GM12878 (cell line): ENCODE measurements at regions not wholly inside any gene's neighbourhood (a gene's known extent, or its start where the extent isn't known, plus 50 kb on each side); places are given as distances from the start of the nearest gene placed in this dataset.

Source experiments
- ATAC-seq: fragments of 200-7000 bp; cut with Tn5 transposase; 3 replicates; pipeline ENCODE4 v1.9.1; 2020; ENCODE audit warnings: mild to moderate bottlenecking, moderate library complexity
- BruUV-seq: library from RNA; stranded (reverse); fragments of 400-500 nt; replicated peaks from 2 replicates; lab custom pipeline; 2021; lab: Mats Ljungman, UMichigan
- CTCF ChIA-PET: fragments of 300-600 bp; sonication (Branson Sonifier 250); formaldehyde crosslinking; extraction: SDS; loops from one replicate; lab custom pipeline; 2021; ENCODE audit warnings: inconsistent platforms; lab: Yijun Ruan, JAX
- POLR2A ChIA-PET: fragments of 350-600 bp; formaldehyde crosslinking; extraction: SDS; loops from one replicate; lab custom pipeline; 2021; ENCODE audit warnings: inconsistent platforms; lab: Charles Lee
- RAD21 ChIA-PET: fragments of 300-600 bp; sonication (Branson Sonifier 250); formaldehyde crosslinking; loops from one replicate; lab custom pipeline; 2023; ENCODE audit warnings: antibody characterized with exemption; ENCODE audit not compliant: unreplicated experiment; lab: Charles Lee
- SMC1A ChIA-PET: fragments of 300-600 bp; sonication (Branson Sonifier 250); formaldehyde crosslinking; loops from one replicate; lab custom pipeline; 2023; ENCODE audit not compliant: unreplicated experiment, uncharacterized antibody; lab: Charles Lee
- DNase-seq: peaks from one replicate; pipeline ENCODE4 v3.0.0-alpha.2; 2011; ENCODE audit warnings: low read depth, low spot score
- FAIRE-seq: peaks from 3 replicates; lab custom pipeline; 2011; peaks lifted over from hg19 to GRCh38; lab: Jason Lieb, UNC
- H2AFZ ChIP-seq: 2 replicates; pipeline ENCODE4 v1.6.0; 2011; ENCODE audit warnings: low read depth, low read length, control low read depth; ENCODE audit not compliant: control insufficient read depth
- H3K27ac ChIP-seq: 2 replicates; pipeline ENCODE4 v1.5.1; 2011; ENCODE audit warnings: control low read depth; ENCODE audit not compliant: control insufficient read depth, insufficient read depth
- H3K27me3 ChIP-seq, 2 experiments: replicated peaks in 1 of 2; 2 replicates each; pipeline versions ENCODE4 v1.6.0 to v1.6.1; 2011; ENCODE audit warnings: low read length in 1 of 2; ENCODE audit not compliant: control insufficient read depth in 2 of 2, insufficient read depth in 2 of 2
- H3K36me3 ChIP-seq, 2 experiments: 2 replicates each; pipeline ENCODE4 v1.5.1; 2011; ENCODE audit warnings: low read length in 1 of 2; ENCODE audit not compliant: control insufficient read depth in 2 of 2, insufficient read depth in 2 of 2
- H3K4me1 ChIP-seq: 2 replicates; pipeline ENCODE4 v1.6.1; 2011; ENCODE audit warnings: mild to moderate bottlenecking, low read length, moderate library complexity, mixed read lengths; ENCODE audit not compliant: control insufficient read depth, insufficient read depth
- H3K4me2 ChIP-seq: 2 replicates; pipeline ENCODE4 v1.6.0; 2011; ENCODE audit warnings: control low read depth; ENCODE audit not compliant: control insufficient read depth, insufficient read depth
- H3K4me3 ChIP-seq: fragments of 200-600 bp; sonication (generic); 2 replicates; pipeline ENCODE4 v1.5.1; 2016
- H3K79me2 ChIP-seq: 2 replicates; pipeline ENCODE4 v1.6.0; 2011; ENCODE audit warnings: low read length; ENCODE audit not compliant: control insufficient read depth, insufficient read depth
- H3K9ac ChIP-seq: 2 replicates; pipeline ENCODE4 v1.8.0; 2011; ENCODE audit warnings: low read length, control low read depth, mixed read lengths; ENCODE audit not compliant: control insufficient read depth, insufficient read depth
- H3K9me3 ChIP-seq: replicated peaks from 3 replicates; pipeline ENCODE4 v1.5.1; 2011; ENCODE audit warnings: mild to moderate bottlenecking, low read length; ENCODE audit not compliant: control insufficient read depth, insufficient read depth
- H4K20me1 ChIP-seq: 2 replicates; pipeline ENCODE4 v1.6.0; 2011; ENCODE audit not compliant: control insufficient read depth, insufficient read depth
- CREB1 ChIP-seq: IDR thresholded peaks from 2 replicates; pipeline ENCODE4 v1.6.1; 2012; ENCODE audit warnings: low read depth, mild to moderate bottlenecking, inconsistent platforms
- DPF2 ChIP-seq: fragments of 450-650 bp; IDR thresholded peaks from 2 replicates; pipeline ENCODE4 v1.6.1; 2017; ENCODE audit warnings: mild to moderate bottlenecking
- EED ChIP-seq: sonication (generic); IDR thresholded peaks from 2 replicates; pipeline ENCODE4 v1.6.1; 2016; ENCODE audit warnings: antibody characterized with exemption, low read depth
- IRF5 ChIP-seq: fragments of 450-650 bp; IDR thresholded peaks from 2 replicates; pipeline ENCODE4 v1.6.1; 2017; ENCODE audit warnings: borderline replicate concordance
- MXI1 ChIP-seq: fragments of 150-350 bp; IDR thresholded peaks from 2 replicates; pipeline ENCODE4 v1.6.1; 2011; ENCODE audit warnings: low read depth, mild to moderate bottlenecking, inconsistent platforms, low read length, improper control_type of control experiment
- NBN ChIP-seq: fragments of 450-650 bp; IDR thresholded peaks from 2 replicates; pipeline ENCODE4 v1.6.1; 2016
- NFYB ChIP-seq: IDR thresholded peaks from 2 replicates; pipeline ENCODE4 v1.6.1; 2011; ENCODE audit warnings: low read depth, mild to moderate bottlenecking, low read length, improper control_type of control experiment, moderate library complexity; ENCODE audit not compliant: insufficient read depth
- RBBP5 ChIP-seq: fragments of 200-600 bp; sonication (generic); conservative IDR thresholded peaks from 2 replicates; pipeline ENCODE4 v1.6.1; 2016
- SREBF2 ChIP-seq: IDR thresholded peaks from 2 replicates; pipeline ENCODE4 v1.6.1; 2012; ENCODE audit warnings: mild to moderate bottlenecking, low read length
- WRNIP1 ChIP-seq: IDR thresholded peaks from 2 replicates; pipeline ENCODE4 v1.6.1; 2011; ENCODE audit warnings: low read depth, low read length, improper control_type of control experiment, borderline replicate concordance
- ZBTB4 ChIP-seq: fragments of 450-650 bp; formaldehyde crosslinking; IDR thresholded peaks from 2 replicates; pipeline ENCODE4 v1.4.0; 2022; ENCODE audit warnings: mild to moderate bottlenecking, moderate library complexity
- ZNF384 ChIP-seq: IDR thresholded peaks from 2 replicates; pipeline ENCODE4 v1.6.1; 2012; ENCODE audit warnings: low read depth, mild to moderate bottlenecking, low read length, improper control_type of control experiment, borderline replicate concordance
- WGBS: methylation state at CpG from one replicate; pipeline ENCODE4 v1.1.6; 2016; ENCODE audit warnings: low lambda C conversion rate; ENCODE audit not compliant: insufficient replicate concordance, insufficient coverage; ENCODE audit errors: missing lambda C conversion rate; 5-methylcytosine and 5-hydroxymethylcytosine counted together
- in situ Hi-C: fragments of 300-500 bp; cut with MboI; formaldehyde crosslinking; loops from 9 replicates; pipeline ENCODE4 v1.14.3; 2018; ENCODE audit warnings: mixed read lengths
- intact Hi-C: fragments of 100-400 bp; cut with micrococcal nuclease; formaldehyde crosslinking; loops from one replicate; pipeline ENCODE4 v1.14.2; 2022; ENCODE audit not compliant: unreplicated experiment
- TF ChIP-seq, protein P1 (sequence below): IDR thresholded peaks from 2 replicates; pipeline ENCODE4 v1.6.1; 2012; ENCODE audit warnings: low read depth, low read length, improper control_type of control experiment

- TF ChIP-seq IRF5 (no peak), CREB1 (no peak), ZBTB4 (CRISPR knock-in tag) (no peak), WRNIP1 (no peak), DPF2 (no peak), EED (no peak), RBBP5 (no peak)
- TF ChIP-seq, all 136 proteins: peak for 0
Measured at GRCh38 chr13:30366088-30366487, 56.2 kb upstream of the UBE2L5 start (continued).

DNA sequence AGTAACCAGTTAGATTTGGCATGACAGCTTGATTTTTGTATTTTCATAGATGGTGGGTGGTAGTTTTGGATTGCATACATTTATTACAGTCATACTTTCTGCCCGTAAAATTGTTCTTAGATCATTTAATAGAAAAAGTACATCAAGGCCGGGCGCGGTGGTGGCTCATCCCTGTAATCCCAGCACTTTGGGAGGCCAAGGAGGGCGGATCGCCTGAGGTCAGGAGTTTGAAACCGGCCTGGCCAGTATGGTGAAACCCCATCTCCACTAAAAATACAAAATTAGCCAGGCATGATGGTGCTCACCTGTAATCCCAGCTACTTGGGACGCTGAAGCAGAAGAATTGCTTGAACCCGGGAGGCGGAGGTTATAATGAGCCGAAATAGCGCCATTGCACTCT is 55.0 kb upstream of the UBE2L5 start:
- SMC1A ChIA-PET, result interaction anchor here (0.9 kb wide), 1 partner anchor 25 kb away, joined by 3 read pairs; no protein-coding TSS in a partner anchor
- Histone ChIP-seq H3K4me2 (no peak overlapping the region), H3K9me3 (no peaks in the 10 kb centered on the region), H3K9ac (no peak overlapping the region), H2AFZ (no peak overlapping the region), H3K4me3 (no peak overlapping the region), H4K20me1 (no peaks in the 10 kb centered on the region), H3K27ac (no peak overlapping the region), H3K79me2 (no peaks in the 10 kb centered on the region), H3K36me3 (peaks cover 0 to 3% of the 10 kb centered on the region in 2 experiments; a peak in 1 of 4 replicates), H3K27me3 (no peaks in the 10 kb centered on the region), H3K4me1 (peaks cover 21% of the 10 kb centered on the region)
- no peak for DNase-seq
- TF ChIP-seq MXI1 (no peak), NBN (no peak), ZNF384 (no peak), NFYB (no peak), SREBF2 (no peak)
- TF ChIP-seq, protein P1, sequence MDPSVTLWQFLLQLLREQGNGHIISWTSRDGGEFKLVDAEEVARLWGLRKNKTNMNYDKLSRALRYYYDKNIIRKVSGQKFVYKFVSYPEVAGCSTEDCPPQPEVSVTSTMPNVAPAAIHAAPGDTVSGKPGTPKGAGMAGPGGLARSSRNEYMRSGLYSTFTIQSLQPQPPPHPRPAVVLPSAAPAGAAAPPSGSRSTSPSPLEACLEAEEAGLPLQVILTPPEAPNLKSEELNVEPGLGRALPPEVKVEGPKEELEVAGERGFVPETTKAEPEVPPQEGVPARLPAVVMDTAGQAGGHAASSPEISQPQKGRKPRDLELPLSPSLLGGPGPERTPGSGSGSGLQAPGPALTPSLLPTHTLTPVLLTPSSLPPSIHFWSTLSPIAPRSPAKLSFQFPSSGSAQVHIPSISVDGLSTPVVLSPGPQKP, result no peak
- WGBS, result 99% methylated on average over 12 of the region's 12 CpGs
- POLR2A ChIA-PET, result no interaction called here
- RAD21 ChIA-PET, result interaction anchor here (1.6 kb wide), 2 partner anchors 42 to 76 kb away, joined by 4 read pairs; no protein-coding TSS in a partner anchor
- no peak for FAIRE-seq
- no TSS peak for BruUV-seq
- no peak for ATAC-seq
- intact Hi-C loops, result no loop called here
- CTCF ChIA-PET, result interaction anchor here (0.8 to 1.1 kb wide), 2 partner anchors 32 to 95 kb away, joined by 3 to 5 read pairs; no protein-coding TSS in a partner anchor
- in situ Hi-C loops, result no loop called here
